Neural progenitor cell (in vitro differentiated cells): ENCODE measurements at regions not wholly inside any gene's neighbourhood (a gene's known extent, or its start where the extent isn't known, plus 50 kb on each side); places are given as distances from the start of the nearest gene placed in this dataset.

Experiments used
- EZH2 ChIP-seq: fragments of 200-600 bp; sonication (generic); IDR thresholded peaks from 2 replicates; pipeline ENCODE4 v1.6.1; 2017; ENCODE audit warnings: antibody characterized with exemption, mild to moderate bottlenecking, moderate library complexity
- EZH2phosphoT487 ChIP-seq: fragments of 200-600 bp; sonication (generic); IDR thresholded peaks from 2 replicates; pipeline ENCODE4 v1.6.1; 2017; ENCODE audit warnings: antibody characterized with exemption
- TF ChIP-seq, protein P1 (sequence below): fragments of 200-600 bp; sonication (generic); IDR thresholded peaks from 2 replicates; pipeline ENCODE4 v1.5.1; 2017; ENCODE audit warnings: antibody characterized with exemption, mild to moderate bottlenecking

DNA sequence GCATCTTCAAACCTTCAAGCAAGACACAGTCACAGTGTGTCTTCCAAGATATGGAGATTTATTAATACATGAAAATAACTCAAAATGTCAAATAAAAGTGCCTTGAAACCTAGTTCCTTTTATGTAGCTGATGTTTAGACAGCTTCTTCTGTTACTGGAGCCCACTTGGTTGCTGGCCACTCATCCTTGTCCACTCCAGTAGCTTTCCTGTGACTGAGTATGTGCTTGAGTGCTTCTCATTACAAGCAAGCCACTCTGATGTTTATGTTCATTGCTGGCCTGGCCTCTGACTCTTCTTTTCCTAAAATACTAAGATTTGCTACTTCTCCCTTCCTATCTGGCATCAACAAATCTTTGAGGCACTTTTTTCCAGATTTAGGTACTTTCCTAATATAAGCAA, 545.2 kb upstream of the MAN1A1 start:
- TF ChIP-seq, protein P1, sequence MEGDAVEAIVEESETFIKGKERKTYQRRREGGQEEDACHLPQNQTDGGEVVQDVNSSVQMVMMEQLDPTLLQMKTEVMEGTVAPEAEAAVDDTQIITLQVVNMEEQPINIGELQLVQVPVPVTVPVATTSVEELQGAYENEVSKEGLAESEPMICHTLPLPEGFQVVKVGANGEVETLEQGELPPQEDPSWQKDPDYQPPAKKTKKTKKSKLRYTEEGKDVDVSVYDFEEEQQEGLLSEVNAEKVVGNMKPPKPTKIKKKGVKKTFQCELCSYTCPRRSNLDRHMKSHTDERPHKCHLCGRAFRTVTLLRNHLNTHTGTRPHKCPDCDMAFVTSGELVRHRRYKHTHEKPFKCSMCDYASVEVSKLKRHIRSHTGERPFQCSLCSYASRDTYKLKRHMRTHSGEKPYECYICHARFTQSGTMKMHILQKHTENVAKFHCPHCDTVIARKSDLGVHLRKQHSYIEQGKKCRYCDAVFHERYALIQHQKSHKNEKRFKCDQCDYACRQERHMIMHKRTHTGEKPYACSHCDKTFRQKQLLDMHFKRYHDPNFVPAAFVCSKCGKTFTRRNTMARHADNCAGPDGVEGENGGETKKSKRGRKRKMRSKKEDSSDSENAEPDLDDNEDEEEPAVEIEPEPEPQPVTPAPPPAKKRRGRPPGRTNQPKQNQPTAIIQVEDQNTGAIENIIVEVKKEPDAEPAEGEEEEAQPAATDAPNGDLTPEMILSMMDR: no peak
- TF ChIP-seq EZH2phosphoT487: no peak
- TF ChIP-seq EZH2: no peak
